K562 (cell line): ENCODE measurements at regions not wholly inside any gene's neighbourhood (a gene's known extent, or its start where the extent isn't known, plus 50 kb on each side); places are given as distances from the start of the nearest gene placed in this dataset.
A peak's percentile ranks its signal among the peaks of the same experiment; 100 is the strongest.

Experiments
- ATAC-seq: fragments of 200-7000 bp; cut with Tn5 transposase; 3 replicates; pipeline ENCODE4 v1.9.1; 2020; ENCODE audit warnings: moderate library complexity
- BruUV-seq: library from RNA; stranded (reverse); fragments of 400-500 nt; replicated peaks from 2 replicates; lab custom pipeline; 2021; lab: Mats Ljungman, UMichigan
- CTCF ChIA-PET: fragments of 300-600 bp; formaldehyde crosslinking; extraction: SDS; loops from one replicate; lab custom pipeline; 2021; ENCODE audit warnings: low intra/inter-chr PET ratio; lab: Yijun Ruan, JAX
- POLR2A ChIA-PET: fragments of 300-600, 350-650 bp; sonication (Branson Sonifier 250); formaldehyde crosslinking; extraction: SDS; loops from one replicate; lab custom pipeline; 2021; ENCODE audit warnings: antibody characterized with exemption, inconsistent platforms; lab: Yijun Ruan, JAX
- DNase-seq, 4 experiments: peaks; one replicate each; pipeline versions ENCODE4 v3.0.0 to v3.0.0-alpha.2; 2011 to 2018; ENCODE audit warnings: low spot score in 3 of 4, mixed read lengths in 3 of 4; ENCODE audit errors: extremely low read depth in 1 of 4
- FAIRE-seq: peaks from 2 replicates; lab custom pipeline; 2011; peaks lifted over from hg19 to GRCh38; lab: Jason Lieb, UNC
- H2AFZ ChIP-seq: 2 replicates; pipeline ENCODE4 v1.6.0; 2011; ENCODE audit warnings: low read depth, low read length, control low read depth, inconsistent platforms
- H3K27ac ChIP-seq: fragments of 200-600 bp; 3 replicates; pipeline ENCODE4 v1.8.0; 2011; ENCODE audit warnings: low read depth, mild to moderate bottlenecking, control low read depth, inconsistent platforms, low read length, moderate library complexity, mixed read lengths; ENCODE audit errors: extremely low read depth
- H3K27me3 ChIP-seq, 2 experiments: fragments of 300-600 bp in 1 of 2; 2 replicates in 1 of 2; 3 replicates in 1 of 2; pipeline versions ENCODE4 v1.6.0 to v1.8.0; 2011; ENCODE audit warnings: inconsistent platforms in 2 of 2, low read length in 2 of 2, mild to moderate bottlenecking in 1 of 2, mixed read lengths in 1 of 2, moderate library complexity in 1 of 2; ENCODE audit not compliant: control insufficient read depth in 2 of 2, insufficient read depth in 2 of 2
- H3K36me3 ChIP-seq: fragments of 300-600 bp; 3 replicates; pipeline ENCODE4 v1.8.0; 2011; ENCODE audit warnings: mild to moderate bottlenecking, low read length, inconsistent platforms; ENCODE audit not compliant: control insufficient read depth, insufficient read depth
- H3K4me1 ChIP-seq, 2 experiments: fragments of 200-600 bp in 1 of 2; replicated peaks in 1 of 2; 2 replicates in 1 of 2; 3 replicates in 1 of 2; pipeline versions ENCODE4 v1.5.1 to v1.8.0; 2011; ENCODE audit warnings: inconsistent platforms in 2 of 2, low read length in 2 of 2, mild to moderate bottlenecking in 1 of 2, mixed read lengths in 1 of 2, moderate library complexity in 1 of 2; ENCODE audit not compliant: control insufficient read depth in 2 of 2, insufficient read depth in 2 of 2
- H3K4me2 ChIP-seq: 2 replicates; pipeline ENCODE4 v1.6.1; 2011; ENCODE audit warnings: low read length, control low read depth, inconsistent platforms, mixed read lengths; ENCODE audit not compliant: insufficient read depth
- H3K4me3 ChIP-seq: fragments of 200-600 bp; sonication (generic), shearing (Covaris generic); 2 replicates; pipeline ENCODE4 v1.5.1; 2016; ENCODE audit warnings: control low read depth, inconsistent platforms
- H3K79me2 ChIP-seq: fragments of 200-600 bp; 3 replicates; pipeline ENCODE4 v1.8.0; 2011; ENCODE audit warnings: low read length, inconsistent platforms; ENCODE audit not compliant: control insufficient read depth, insufficient read depth
- H3K9ac ChIP-seq, 2 experiments: 2 replicates each; pipeline versions ENCODE4 v1.6.0 to v1.6.1; 2011; ENCODE audit warnings: low read depth in 2 of 2, low read length in 2 of 2, control low read depth in 1 of 2, inconsistent platforms in 1 of 2, mild to moderate bottlenecking in 1 of 2, mixed read lengths in 1 of 2; ENCODE audit not compliant: insufficient read depth in 1 of 2
- H3K9me1 ChIP-seq: one replicate; pipeline ENCODE4 v1.6.0; 2011; ENCODE audit warnings: inconsistent platforms, mild to moderate bottlenecking, low read length, moderate library complexity; ENCODE audit not compliant: control insufficient read depth, insufficient read depth
- H3K9me3 ChIP-seq: replicated peaks from 2 replicates; pipeline ENCODE4 v1.5.1; 2011; ENCODE audit warnings: low read depth, low read length, inconsistent platforms; ENCODE audit not compliant: control insufficient read depth, insufficient read depth
- H4K20me1 ChIP-seq: replicated peaks from 2 replicates; pipeline ENCODE4 v1.6.1; 2011; ENCODE audit warnings: low read length, inconsistent platforms, mixed read lengths; ENCODE audit not compliant: control insufficient read depth, insufficient read depth
- ARID1B ChIP-seq: fragments of 450-650 bp; IDR thresholded peaks from 2 replicates; pipeline ENCODE4 v1.6.1; 2016; ENCODE audit warnings: antibody characterized with exemption, mild to moderate bottlenecking, inconsistent platforms
- NR0B1 ChIP-seq: fragments of 450-650 bp; IDR thresholded peaks from one replicate; pipeline ENCODE4 v1.6.1; 2018; ENCODE audit warnings: mild to moderate bottlenecking, moderate library complexity; ENCODE audit not compliant: partially characterized antibody
- POLR2G ChIP-seq: fragments of 200-400 bp; formaldehyde crosslinking; IDR thresholded peaks from 2 replicates; pipeline ENCODE4 v1.6.1; 2017; ENCODE audit warnings: low read depth, mild to moderate bottlenecking, antibody characterized with exemption, low read length, moderate library complexity
- PPARD ChIP-seq: fragments of 250-450 bp; sonication (Bioruptor Pico); IDR thresholded peaks from 2 replicates; pipeline ENCODE4 v1.8.0; 2022; ENCODE audit warnings: inconsistent platforms, mild to moderate bottlenecking, moderate library complexity
- PURB ChIP-seq: sonication (generic); formaldehyde crosslinking; IDR thresholded peaks from 2 replicates; pipeline ENCODE4 v1.9.0; 2021; ENCODE audit warnings: low read depth, mild to moderate bottlenecking, missing genetic modification reagents
- ZNF512 ChIP-seq: IDR thresholded peaks from 2 replicates; pipeline ENCODE4 v1.6.1; 2016; ENCODE audit warnings: missing genetic modification characterization, missing compliant biosample characterization
- WGBS: fragments of 100-300 bp; shearing (Covaris generic); methylation state at CpG from one replicate; pipeline ENCODE4 v1.1.6; 2016; ENCODE audit warnings: low coverage, mixed read lengths; ENCODE audit not compliant: insufficient coverage; ENCODE audit errors: missing lambda C conversion rate; 5-methylcytosine and 5-hydroxymethylcytosine counted together
- in situ Hi-C: fragments of 300-500 bp; cut with MboI; formaldehyde crosslinking; loops from 4 replicates; pipeline ENCODE4 v1.15.0; 2018; ENCODE audit warnings: inconsistent platforms, mixed read lengths
- intact Hi-C: fragments of 100-400 bp; cut with micrococcal nuclease; formaldehyde crosslinking; loops from 2 replicates; pipeline ENCODE4 v1.14.2; 2022

GRCh38 chr13:47144782-47145181 lies 247.9 kb upstream of the HTR2A start:
- Histone ChIP-seq H3K9me3 (no peaks in the 10 kb centered on the region), H3K27me3 (no peaks in the 10 kb centered on the region), H4K20me1 (no peaks in the 10 kb centered on the region), H3K9me1 (no peaks in the 10 kb centered on the region), H3K27ac (no peak overlapping the region), H3K36me3 (no peaks in the 10 kb centered on the region), H2AFZ (no peak overlapping the region), H3K4me1 (no peaks in the 10 kb centered on the region), H3K4me3 (no peak overlapping the region), H3K79me2 (no peaks in the 10 kb centered on the region), H3K4me2 (no peak overlapping the region), H3K9ac (no peak overlapping the region)
- intact Hi-C loops, result no loop called here
- CTCF ChIA-PET, result no interaction called here
- POLR2A ChIA-PET, result no interaction called here
- FAIRE-seq, result no peak
- BruUV-seq, result no TSS peak
- no CpG with 5 or more reads among the region's 1 CpG for WGBS
- TF ChIP-seq POLR2G (no peak), ARID1B (no peak), NR0B1 (no peak), ZNF512 (tag) (peak; percentile 62; the same call in 1 of the 2 replicates), PURB (CRISPR knock-in tag) (no peak), PPARD (CRISPR knock-in tag) (no peak)
- no peak for DNase-seq
- no peak for ATAC-seq
- in situ Hi-C loops, result no loop called here
